Stimulated activated CD4-positive, alpha-beta T cell treated with anti-CD3 and anti-CD28 coated beads, Interleukin-1b, Interleukin-23, amount 100 ng/mL, for 4 hours (primary cell): ENCODE measurements at regions not wholly inside any gene's neighbourhood (a gene's known extent, or its start where the extent isn't known, plus 50 kb on each side); places are given as distances from the start of the nearest gene placed in this dataset.
"Not testable (repeated sequence)": the region's sequence is repeated elsewhere in the genome, so short reads cannot be mapped to it uniquely, and the experiment has no call there.

Experiments used
- DNase-seq, 2 donors: peaks; one replicate each; pipeline ENCODE4 v3.0.0-alpha.2; 2020; ENCODE audit warnings: low read depth in 2 of 2

GRCh38 chr22:44628835-44629234, 73.2 kb upstream of the PRR5 start:
- no peak for DNase-seq

- DNase-seq, result no peak
Observed at GRCh38 chr22:44628273-44628672, 73.7 kb upstream of the PRR5 start.

- DNase-seq, result no peak
Observed at GRCh38 chr22:44627521-44628139, 74.4 kb upstream of the PRR5 start.

GRCh38 chr22:44625981-44626687, 75.9 kb upstream of the PRR5 start:
- peak; percentile 62 to 76 for DNase-seq

- no peak for DNase-seq
Observed at GRCh38 chr22:44625421-44625760, 76.6 kb upstream of the PRR5 start.

GRCh38 chr22:44624689-44625420, 77.1 kb upstream of the PRR5 start:
- no peak for DNase-seq

GRCh38 chr22:44623771-44624510, 78.1 kb upstream of the PRR5 start:
- DNase-seq, result no peak

- no peak for DNase-seq
Observed at GRCh38 chr22:44622679-44623078, 79.3 kb upstream of the PRR5 start.

- DNase-seq, result no peak
Observed at GRCh38 chr22:44622147-44622427, 79.9 kb upstream of the PRR5 start.

GRCh38 chr22:44621401-44622146, 80.4 kb upstream of the PRR5 start:
- no peak for DNase-seq

GRCh38 chr22:44620841-44621257, 81.2 kb upstream of the PRR5 start:
- DNase-seq, result no peak

- DNase-seq, result peak; percentile 41 to 49
Observed at GRCh38 chr22:44620129-44620840, 81.7 kb upstream of the PRR5 start.

GRCh38 chr22:44619560-44620128, 82.4 kb upstream of the PRR5 start:
- DNase-seq, result not testable (repeated sequence)

- not testable (repeated sequence) for DNase-seq
Observed at GRCh38 chr22:44618910-44619309, 83.1 kb upstream of the PRR5 start.

GRCh38 chr22:44618400-44618799, 83.6 kb upstream of the PRR5 start:
- DNase-seq, result no peak

GRCh38 chr22:44617828-44618227, 84.2 kb upstream of the PRR5 start:
- DNase-seq, result no peak

GRCh38 chr22:44616882-44617655, 84.9 kb upstream of the PRR5 start:
- DNase-seq, result no peak

- DNase-seq, result no peak
Observed at GRCh38 chr22:44616461-44616860, 85.5 kb upstream of the PRR5 start.

- no peak for DNase-seq
Observed at GRCh38 chr22:44615602-44616180, 86.3 kb upstream of the PRR5 start.

- DNase-seq, result no peak
Observed at GRCh38 chr22:44615146-44615545, 86.9 kb upstream of the PRR5 start.
